Osteoblast (primary cell): ENCODE measurements at regions not wholly inside any gene's neighbourhood (a gene's known extent, or its start where the extent isn't known, plus 50 kb on each side); places are given as distances from the start of the nearest gene placed in this dataset.

Experiments used
- DNase-seq: peaks from one replicate; pipeline ENCODE4 v3.0.0; 2011; ENCODE audit warnings: low spot score, mixed read lengths; ENCODE audit not compliant: insufficient read length; ENCODE audit errors: missing footprints
- H2AFZ ChIP-seq: 2 replicates; pipeline ENCODE4 v1.6.0; 2011; ENCODE audit warnings: mild to moderate bottlenecking, low read length
- H3K27ac ChIP-seq: 2 replicates; pipeline ENCODE4 v1.5.1; 2011; ENCODE audit warnings: mild to moderate bottlenecking, low read depth, low read length, moderate library complexity
- H3K27me3 ChIP-seq: 2 replicates; pipeline ENCODE4 v1.6.0; 2012; ENCODE audit warnings: mild to moderate bottlenecking, control low read depth, inconsistent platforms, low read length, moderate library complexity; ENCODE audit not compliant: insufficient read depth
- H3K36me3 ChIP-seq: 2 replicates; pipeline ENCODE4 v1.5.1; 2011; ENCODE audit warnings: mild to moderate bottlenecking, low read length, control low read depth, moderate library complexity; ENCODE audit not compliant: insufficient read depth
- H3K4me1 ChIP-seq: 2 replicates; pipeline ENCODE4 v1.5.1; 2011; ENCODE audit warnings: mild to moderate bottlenecking, low read length, control low read depth, moderate library complexity; ENCODE audit not compliant: insufficient read depth
- H3K4me2 ChIP-seq: 2 replicates; pipeline ENCODE4 v1.6.0; 2011; ENCODE audit warnings: mild to moderate bottlenecking, low read length; ENCODE audit not compliant: insufficient read depth
- H3K4me3 ChIP-seq: fragments of 200-600 bp; sonication (generic); 3 replicates; pipeline ENCODE4 v1.5.1; 2012; ENCODE audit warnings: mild to moderate bottlenecking, low read length, inconsistent platforms; ENCODE audit not compliant: insufficient read depth
- H3K79me2 ChIP-seq: 2 replicates; pipeline ENCODE4 v1.6.0; 2012; ENCODE audit warnings: mild to moderate bottlenecking, low read length, control low read depth, inconsistent platforms; ENCODE audit not compliant: insufficient read depth
- H3K9me3 ChIP-seq: 2 replicates; pipeline ENCODE4 v1.5.1; 2011; ENCODE audit warnings: low read depth, low read length, control low read depth
- H4K20me1 ChIP-seq: 2 replicates; pipeline ENCODE4 v1.6.0; 2012; ENCODE audit warnings: mild to moderate bottlenecking, low read length, control low read depth; ENCODE audit not compliant: insufficient read depth
- TF ChIP-seq, protein P1 (sequence below): IDR thresholded peaks from 2 replicates; pipeline ENCODE4 v1.5.1; 2011; ENCODE audit warnings: mild to moderate bottlenecking, low read depth, low read length, moderate library complexity; ENCODE audit errors: extremely low read depth

GRCh38 chr9:129483415-129484351 is 137.2 kb downstream of the C9orf50 start:
- peak; percentile 98 for DNase-seq
- Histone ChIP-seq H3K4me1 (peaks cover 66% of the 10 kb centered on the region), H3K27me3 (no peaks in the 10 kb centered on the region), H3K9me3 (no peaks in the 10 kb centered on the region), H2AFZ (peak overlapping the region; percentile 54), H3K27ac (peak overlapping the region; percentile 99), H4K20me1 (no peaks in the 10 kb centered on the region), H3K36me3 (no peaks in the 10 kb centered on the region), H3K4me2 (peak overlapping the region; percentile 61), H3K4me3 (peak overlapping the region; percentile 55), H3K79me2 (peaks cover 5% of the 10 kb centered on the region)
- TF ChIP-seq, protein P1, sequence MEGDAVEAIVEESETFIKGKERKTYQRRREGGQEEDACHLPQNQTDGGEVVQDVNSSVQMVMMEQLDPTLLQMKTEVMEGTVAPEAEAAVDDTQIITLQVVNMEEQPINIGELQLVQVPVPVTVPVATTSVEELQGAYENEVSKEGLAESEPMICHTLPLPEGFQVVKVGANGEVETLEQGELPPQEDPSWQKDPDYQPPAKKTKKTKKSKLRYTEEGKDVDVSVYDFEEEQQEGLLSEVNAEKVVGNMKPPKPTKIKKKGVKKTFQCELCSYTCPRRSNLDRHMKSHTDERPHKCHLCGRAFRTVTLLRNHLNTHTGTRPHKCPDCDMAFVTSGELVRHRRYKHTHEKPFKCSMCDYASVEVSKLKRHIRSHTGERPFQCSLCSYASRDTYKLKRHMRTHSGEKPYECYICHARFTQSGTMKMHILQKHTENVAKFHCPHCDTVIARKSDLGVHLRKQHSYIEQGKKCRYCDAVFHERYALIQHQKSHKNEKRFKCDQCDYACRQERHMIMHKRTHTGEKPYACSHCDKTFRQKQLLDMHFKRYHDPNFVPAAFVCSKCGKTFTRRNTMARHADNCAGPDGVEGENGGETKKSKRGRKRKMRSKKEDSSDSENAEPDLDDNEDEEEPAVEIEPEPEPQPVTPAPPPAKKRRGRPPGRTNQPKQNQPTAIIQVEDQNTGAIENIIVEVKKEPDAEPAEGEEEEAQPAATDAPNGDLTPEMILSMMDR: no peak

- peak overlapping the region; percentile 77 for H3K4me2 ChIP-seq
- H3K27me3 ChIP-seq: no peaks in the 10 kb centered on the region
- H3K9me3 ChIP-seq: no peaks in the 10 kb centered on the region
- H3K36me3 ChIP-seq: no peaks in the 10 kb centered on the region
- peaks cover 61% of the 10 kb centered on the region for H3K4me1 ChIP-seq
- H4K20me1 ChIP-seq: no peaks in the 10 kb centered on the region
- peak overlapping the region; percentile 54 for H2AFZ ChIP-seq
- peaks cover 5% of the 10 kb centered on the region for H3K79me2 ChIP-seq
- DNase-seq: peak; percentile 99
- TF ChIP-seq, protein P1: peak; percentile 11
- H3K4me3 ChIP-seq: peak overlapping the region; percentile 67
- peak overlapping the region; percentile 99 for H3K27ac ChIP-seq
These were observed 138.1 kb downstream of the C9orf50 start for GRCh38 chr9:129482521-129483414.

- no peaks in the 10 kb centered on the region for H4K20me1 ChIP-seq
- H3K4me1 ChIP-seq: peaks cover 55% of the 10 kb centered on the region
- DNase-seq: peak; percentile 80
- peak overlapping the region; percentile 35 for H2AFZ ChIP-seq
- no peaks in the 10 kb centered on the region for H3K9me3 ChIP-seq
- H3K4me2 ChIP-seq: peak overlapping the region; percentile 77
- H3K36me3 ChIP-seq: no peaks in the 10 kb centered on the region
- TF ChIP-seq, protein P1: no peak
- peak overlapping the region; percentile 88 for H3K27ac ChIP-seq
- H3K4me3 ChIP-seq: peak overlapping the region; percentile 67
- no peaks in the 10 kb centered on the region for H3K27me3 ChIP-seq
- H3K79me2 ChIP-seq: peaks cover 5% of the 10 kb centered on the region
These were observed 138.9 kb downstream of the C9orf50 start for GRCh38 chr9:129481810-129482511.
